Tibial artery (tissue), 4 donors: ENCODE measurements at regions not wholly inside any gene's neighbourhood (a gene's known extent, or its start where the extent isn't known, plus 50 kb on each side); places are given as distances from the start of the nearest gene placed in this dataset.

Experiments used
- DNase-seq, 2 donors: peaks; one replicate each; pipeline ENCODE4 v3.0.0-alpha.2; 2019
- H3K27ac ChIP-seq, 2 donors: fragments of 200-600 bp; sonication (generic) in 1 of 2; 1 replicate in 1 of 2; 2 replicates in 1 of 2; pipeline ENCODE4 v1.5.1; 2018 to 2019; ENCODE audit warnings: mild to moderate bottlenecking in 1 of 2
- H3K27me3 ChIP-seq, 2 donors: fragments of 200-600 bp; sonication (generic) in 1 of 2; one replicate each; pipeline versions ENCODE4 v1.5.1 to v1.6.0; 2016 to 2019
- H3K36me3 ChIP-seq, 3 donors: fragments of 200-600 bp; sonication (generic) in 2 of 3; one replicate each; pipeline ENCODE4 v1.5.1; 2016 to 2019; ENCODE audit warnings: mild to moderate bottlenecking in 2 of 3
- H3K4me1 ChIP-seq, 4 donors: fragments of 200-600 bp; sonication (generic) in 2 of 4; 1 replicate in 3 of 4; 2 replicates in 1 of 4; pipeline ENCODE4 v1.5.1; 2016 to 2019
- H3K4me3 ChIP-seq, 2 donors: fragments of 200-600 bp; sonication (generic) in 1 of 2; 1 replicate in 1 of 2; 2 replicates in 1 of 2; pipeline ENCODE4 v1.5.1; 2018 to 2019; ENCODE audit warnings: mild to moderate bottlenecking in 2 of 2
- H3K9me3 ChIP-seq, 3 donors: fragments of 200-600 bp; sonication (generic) in 1 of 3; one replicate each; pipeline ENCODE4 v1.5.1; 2016 to 2019
- CTCF ChIP-seq, 2 experiments: fragments of 200-600 bp in 1 of 2; fragments of 450-650 bp in 1 of 2; IDR thresholded peaks; one replicate each; pipeline ENCODE4 v1.5.1; 2017 to 2019; ENCODE audit warnings: antibody characterized with exemption in 2 of 2, mild to moderate bottlenecking in 1 of 2, moderate library complexity in 1 of 2
- intact Hi-C: fragments of 100-400 bp; cut with DNase I; formaldehyde crosslinking; loops from one replicate; pipeline ENCODE4 v1.15.0; 2023; ENCODE audit warnings: low total_unique reads

DNA sequence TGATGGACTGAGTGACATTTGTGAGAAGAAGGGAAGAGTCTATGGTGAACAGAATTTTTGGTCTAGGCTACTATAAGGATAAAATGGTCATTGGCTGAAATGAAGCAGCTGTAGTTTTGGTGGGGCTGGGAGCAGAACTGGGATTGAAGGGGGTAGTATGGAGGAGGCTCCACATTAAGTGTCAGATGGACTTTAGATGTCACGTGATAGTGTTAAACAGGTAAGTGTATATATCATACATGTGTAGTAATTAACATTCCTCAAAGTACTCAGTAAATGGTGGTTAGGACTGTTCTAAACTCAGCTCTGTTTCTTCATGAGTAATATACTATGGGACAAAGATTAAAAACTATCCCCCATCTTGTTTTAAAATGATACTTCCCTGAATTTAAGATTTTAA, 947.9 kb downstream of the PDHA2 start:
- no peaks in the 10 kb centered on the region for H3K36me3 ChIP-seq
- TF ChIP-seq CTCF (IDR thresholded peaks at IDR 0.05) = no peak
- H3K27ac ChIP-seq = no peak overlapping the region
- H3K4me3 ChIP-seq = no peak overlapping the region
- DNase-seq = no peak
- H3K27me3 ChIP-seq = no peaks in the 10 kb centered on the region
- H3K4me1 ChIP-seq = no peaks in the 10 kb centered on the region
- intact Hi-C loops = no loop called here
- no peaks in the 10 kb centered on the region for H3K9me3 ChIP-seq

GRCh38 chr4:96809563-96809962, 969.7 kb downstream of the PDHA2 start:
- no peak for TF ChIP-seq CTCF (IDR thresholded peaks at IDR 0.05)
- H3K9me3 ChIP-seq = no peaks in the 10 kb centered on the region
- H3K36me3 ChIP-seq = no peaks in the 10 kb centered on the region
- no peak for DNase-seq
- no peak overlapping the region for H3K27ac ChIP-seq
- H3K4me3 ChIP-seq = no peak overlapping the region
- intact Hi-C loops = no loop called here
- H3K4me1 ChIP-seq = no peaks in the 10 kb centered on the region
- no peaks in the 10 kb centered on the region for H3K27me3 ChIP-seq

DNA sequence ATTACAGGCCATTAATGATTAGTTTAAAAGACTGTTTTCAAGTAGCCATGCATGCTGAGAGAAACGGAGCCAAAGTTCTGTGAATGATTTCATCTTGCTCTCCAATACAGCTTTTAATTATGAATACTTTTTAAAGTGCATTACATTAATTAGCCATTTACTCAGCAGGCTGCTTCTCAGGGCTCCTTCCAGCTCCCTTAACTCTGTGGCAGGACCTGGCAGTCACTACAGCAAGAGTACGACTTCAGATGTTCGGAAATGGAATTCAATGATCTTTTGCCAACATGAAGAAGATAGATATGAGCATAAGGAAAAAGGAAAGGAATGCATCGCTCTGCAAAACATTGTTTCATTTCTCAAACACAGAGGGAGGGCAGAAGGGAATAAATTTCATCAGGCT, 987.2 kb downstream of the PDHA2 start:
- Histone ChIP-seq H3K4me3 (no peak overlapping the region), H3K27ac (no peak overlapping the region), H3K27me3 (no peaks in the 10 kb centered on the region), H3K4me1 (no peaks in the 10 kb centered on the region), H3K36me3 (no peaks in the 10 kb centered on the region), H3K9me3 (no peaks in the 10 kb centered on the region)
- no peak for DNase-seq
- intact Hi-C loops = no loop called here
- TF ChIP-seq CTCF (IDR thresholded peaks at IDR 0.05) = no peak

DNA sequence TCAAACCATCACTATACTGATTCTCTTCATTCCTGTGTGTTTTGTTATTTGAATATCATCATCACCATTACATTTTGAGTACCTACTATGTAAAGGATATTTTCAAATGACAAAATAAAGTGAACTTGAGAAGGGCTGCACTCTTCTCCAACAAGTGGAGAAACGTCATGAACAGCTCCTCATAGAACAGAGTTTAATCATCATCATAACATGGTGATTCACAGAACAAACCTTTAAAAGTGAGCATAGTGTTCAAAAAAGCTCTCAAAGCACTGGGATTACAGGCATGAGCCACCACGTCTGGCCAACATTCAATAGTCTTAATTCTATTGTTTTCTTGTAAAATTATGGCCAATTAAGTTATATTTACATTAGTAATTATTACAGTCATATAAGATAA, 993.9 kb downstream of the PDHA2 start:
- Histone ChIP-seq H3K4me1 (no peaks in the 10 kb centered on the region), H3K27ac (no peak overlapping the region), H3K27me3 (no peaks in the 10 kb centered on the region), H3K9me3 (no peaks in the 10 kb centered on the region), H3K4me3 (no peak overlapping the region), H3K36me3 (no peaks in the 10 kb centered on the region)
- intact Hi-C loops = no loop called here
- no peak for DNase-seq
- no peak for TF ChIP-seq CTCF (IDR thresholded peaks at IDR 0.05)

DNA sequence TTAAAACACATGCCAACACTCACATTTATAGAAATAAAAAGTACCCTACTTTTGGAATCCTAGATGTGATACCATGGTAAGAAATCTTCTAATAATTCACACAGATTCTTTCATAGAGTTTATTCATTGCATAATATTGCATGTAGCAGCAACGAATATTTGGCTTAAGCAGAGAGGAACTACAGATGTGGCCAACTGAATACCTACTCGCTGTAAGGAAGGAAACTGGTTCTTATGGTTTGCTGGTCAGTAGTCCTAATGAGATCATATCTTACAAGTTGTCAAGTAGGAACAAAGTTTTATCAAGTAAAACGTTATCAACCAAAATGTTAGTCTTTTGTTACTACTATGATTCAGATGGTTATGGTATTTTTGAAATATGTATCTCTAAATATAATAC, 996.1 kb downstream of the PDHA2 start:
- intact Hi-C loops = no loop called here
- Histone ChIP-seq H3K27me3 (no peaks in the 10 kb centered on the region), H3K36me3 (no peaks in the 10 kb centered on the region), H3K9me3 (no peaks in the 10 kb centered on the region), H3K27ac (no peak overlapping the region), H3K4me1 (no peaks in the 10 kb centered on the region), H3K4me3 (no peak overlapping the region)
- TF ChIP-seq CTCF (IDR thresholded peaks at IDR 0.05) = no peak
- no peak for DNase-seq

DNA sequence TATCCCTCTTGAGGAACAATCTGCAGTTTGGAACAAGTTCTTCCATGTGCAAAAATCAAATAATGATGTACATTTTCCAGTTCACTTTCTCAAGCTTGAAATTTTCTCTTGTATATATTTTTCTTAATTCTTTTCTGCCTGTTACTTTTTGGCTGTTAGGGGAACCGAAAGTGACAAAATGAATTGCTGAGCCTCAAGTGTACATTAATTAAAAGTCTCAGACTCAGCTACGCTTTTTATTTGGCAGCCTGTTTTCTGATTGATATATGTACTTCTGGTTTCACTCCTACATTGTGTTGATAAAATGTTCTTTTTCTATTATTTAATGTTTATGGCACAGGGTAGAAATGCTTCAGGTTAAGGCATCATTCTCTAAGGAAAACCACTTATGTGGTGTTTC, 999.5 kb downstream of the PDHA2 start:
- no peaks in the 10 kb centered on the region for H3K4me1 ChIP-seq
- no peak for DNase-seq
- H3K36me3 ChIP-seq = no peaks in the 10 kb centered on the region
- no peaks in the 10 kb centered on the region for H3K27me3 ChIP-seq
- intact Hi-C loops = no loop called here
- no peak overlapping the region for H3K27ac ChIP-seq
- H3K9me3 ChIP-seq = no peaks in the 10 kb centered on the region
- no peak for TF ChIP-seq CTCF (IDR thresholded peaks at IDR 0.05)
- H3K4me3 ChIP-seq = no peak overlapping the region
